Stimulated activated CD4-positive, alpha-beta T cell treated with anti-CD3 and anti-CD28 coated beads, Interleukin-15, amount 100 ng/mL, for 24 hours (primary cell): ENCODE measurements at regions not wholly inside any gene's neighbourhood (a gene's known extent, or its start where the extent isn't known, plus 50 kb on each side); places are given as distances from the start of the nearest gene placed in this dataset.
"Not testable (repeated sequence)": the region's sequence is repeated elsewhere in the genome, so short reads cannot be mapped to it uniquely, and the experiment has no call there.

Experiments used
- DNase-seq: peaks from one replicate; pipeline ENCODE4 v3.0.0-alpha.2; 2020

GRCh38 chr15:59828861-59829260, 139.7 kb upstream of the BNIP2 start:
- no peak for DNase-seq

GRCh38 chr15:59828263-59828662, 139.1 kb upstream of the BNIP2 start:
- DNase-seq, result no peak

- DNase-seq, result no peak
Measured at GRCh38 chr15:59825901-59826300, 136.8 kb upstream of the BNIP2 start.

- no peak for DNase-seq
Measured at GRCh38 chr15:59821286-59821685, 132.2 kb upstream of the BNIP2 start.

DNA sequence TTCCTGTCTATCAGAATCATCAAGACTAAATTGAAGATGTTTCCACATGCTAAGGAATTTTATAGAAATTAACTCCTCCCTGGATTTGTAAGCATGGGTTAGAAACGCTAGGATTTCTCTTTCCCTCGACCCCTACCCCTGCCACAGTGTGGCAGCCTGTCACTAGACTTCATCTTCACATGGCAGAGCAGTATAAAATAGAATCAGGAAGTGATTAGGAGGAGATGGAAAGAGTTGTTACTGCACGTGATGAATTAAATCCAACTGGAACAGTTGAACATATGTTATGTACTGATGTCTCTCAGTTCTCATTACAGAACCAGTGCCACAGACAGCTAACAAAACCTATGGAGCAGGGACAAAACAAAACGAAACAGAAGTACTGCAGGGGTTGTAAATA, 130.0 kb upstream of the BNIP2 start:
- DNase-seq, result no peak

DNA sequence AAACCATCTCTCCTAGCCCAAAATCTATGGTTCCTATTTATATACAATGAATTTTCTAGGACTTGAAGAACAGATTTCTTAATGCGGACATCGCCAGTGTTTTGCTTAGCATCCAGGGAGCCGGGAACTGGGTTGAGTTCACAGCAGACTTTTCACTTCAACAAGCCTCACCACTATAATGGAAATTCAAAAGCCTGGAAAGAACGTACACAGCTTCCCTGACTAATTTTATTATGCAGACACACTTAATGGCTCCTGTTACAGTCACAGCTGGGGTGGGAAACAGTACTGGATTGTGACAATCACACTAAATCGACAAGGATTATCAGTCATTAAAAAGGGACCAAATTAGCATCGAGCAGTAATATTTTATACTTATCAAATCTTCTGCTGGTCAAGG, 129.2 kb upstream of the BNIP2 start:
- no peak for DNase-seq

GRCh38 chr15:59817834-59818233, 128.7 kb upstream of the BNIP2 start:
- no peak for DNase-seq

DNA sequence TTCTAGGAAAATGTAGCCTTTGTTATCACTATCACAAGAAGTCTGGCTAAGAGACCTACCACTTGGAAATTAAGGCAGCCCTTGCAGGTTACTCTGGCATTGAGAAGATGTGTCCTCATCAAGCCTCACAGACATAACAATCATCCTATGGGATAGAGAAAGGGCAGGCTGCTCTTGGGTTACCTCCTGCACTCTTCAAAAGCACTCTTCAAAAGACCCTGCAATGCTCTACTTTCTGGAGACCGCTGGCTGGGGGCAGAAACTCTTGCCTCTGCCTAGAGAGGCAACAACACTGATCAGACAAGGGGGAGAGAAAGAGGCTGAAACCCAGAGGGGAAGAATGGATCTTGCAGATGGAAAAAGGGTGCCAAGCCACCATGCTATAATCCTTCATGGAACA, 127.9 kb upstream of the BNIP2 start:
- no peak for DNase-seq

DNA sequence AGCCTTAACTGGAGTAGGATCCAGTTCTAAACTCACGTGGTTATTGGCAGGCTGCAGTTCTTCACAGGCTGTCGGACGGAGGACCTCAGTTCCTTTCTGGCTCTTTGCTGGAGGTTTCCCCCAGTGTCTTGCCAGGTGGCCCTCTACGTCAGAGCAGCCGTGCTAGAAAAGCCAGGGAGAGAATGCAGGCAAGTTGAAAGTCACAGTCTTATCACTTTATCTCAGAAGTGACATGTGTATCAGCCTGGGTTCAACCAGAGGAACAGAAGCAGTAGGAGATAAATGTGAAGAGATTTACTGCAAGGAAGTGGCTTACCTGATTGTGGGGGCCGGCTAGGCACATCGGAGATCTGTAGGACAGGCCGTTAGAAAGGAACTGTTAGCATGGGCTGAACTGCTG, 125.3 kb upstream of the BNIP2 start:
- peak; percentile 21 for DNase-seq

DNA sequence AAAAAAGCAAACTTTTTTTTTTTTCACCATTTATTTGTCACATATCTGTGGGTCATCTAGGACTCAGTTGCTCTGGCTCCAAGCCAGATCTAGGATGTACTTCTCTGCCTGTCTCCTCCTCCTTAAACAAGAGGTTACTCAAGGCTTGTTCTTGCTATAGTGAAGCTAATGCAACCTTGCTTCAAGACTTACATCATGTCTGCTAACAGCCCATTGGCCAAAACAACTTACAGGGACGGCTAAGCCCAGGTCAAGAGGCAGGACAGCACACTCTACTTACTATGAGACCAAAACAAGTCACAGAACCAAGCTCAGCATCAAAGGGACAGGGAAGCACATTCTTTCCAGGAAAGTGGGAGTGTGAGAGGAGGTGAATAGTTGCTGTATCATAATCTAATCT, 123.8 kb upstream of the BNIP2 start:
- DNase-seq, result no peak

GRCh38 chr15:59812250-59812870, 123.2 kb upstream of the BNIP2 start:
- no peak for DNase-seq

- peak; percentile 61 for DNase-seq
Measured at GRCh38 chr15:59803293-59803966, 114.3 kb upstream of the BNIP2 start.

DNA sequence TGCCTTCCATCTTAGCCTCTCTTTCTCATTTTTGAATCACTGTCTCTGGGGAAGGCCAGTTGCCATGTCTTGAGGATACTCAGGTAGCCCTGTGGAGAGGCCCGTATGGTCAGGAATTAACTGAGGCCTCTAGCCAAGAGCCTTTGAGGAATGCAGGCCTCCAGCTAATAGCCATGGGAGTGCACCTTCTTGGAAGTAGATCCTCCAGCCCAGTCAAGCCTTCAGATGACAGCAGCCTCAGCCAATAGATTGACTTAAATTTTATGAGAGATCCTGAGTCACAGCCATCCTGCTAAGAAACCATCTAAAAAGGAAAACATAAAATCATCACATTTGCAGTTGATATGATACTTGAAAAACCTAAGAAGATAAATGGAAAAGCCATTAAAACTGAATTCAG, 112.5 kb upstream of the BNIP2 start:
- no peak for DNase-seq

DNA sequence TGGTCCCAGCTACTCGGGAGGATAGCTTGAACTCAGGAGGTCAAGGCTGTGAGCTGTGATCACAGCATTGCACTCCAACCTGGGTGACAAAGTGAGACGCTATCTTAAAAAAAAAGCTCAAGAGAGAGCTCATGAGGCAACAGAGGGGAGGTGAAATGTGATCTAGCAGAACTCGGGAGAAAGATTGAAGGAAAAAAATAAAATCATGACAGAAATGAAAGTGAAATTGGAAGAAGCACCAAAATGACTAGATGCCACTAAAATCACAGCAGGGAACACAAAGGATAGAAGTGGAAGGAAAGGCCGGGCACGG, 109.4 kb upstream of the BNIP2 start:
- no peak for DNase-seq

- DNase-seq, result peak; percentile 9
Measured at GRCh38 chr15:59797756-59798604, 108.9 kb upstream of the BNIP2 start.

DNA sequence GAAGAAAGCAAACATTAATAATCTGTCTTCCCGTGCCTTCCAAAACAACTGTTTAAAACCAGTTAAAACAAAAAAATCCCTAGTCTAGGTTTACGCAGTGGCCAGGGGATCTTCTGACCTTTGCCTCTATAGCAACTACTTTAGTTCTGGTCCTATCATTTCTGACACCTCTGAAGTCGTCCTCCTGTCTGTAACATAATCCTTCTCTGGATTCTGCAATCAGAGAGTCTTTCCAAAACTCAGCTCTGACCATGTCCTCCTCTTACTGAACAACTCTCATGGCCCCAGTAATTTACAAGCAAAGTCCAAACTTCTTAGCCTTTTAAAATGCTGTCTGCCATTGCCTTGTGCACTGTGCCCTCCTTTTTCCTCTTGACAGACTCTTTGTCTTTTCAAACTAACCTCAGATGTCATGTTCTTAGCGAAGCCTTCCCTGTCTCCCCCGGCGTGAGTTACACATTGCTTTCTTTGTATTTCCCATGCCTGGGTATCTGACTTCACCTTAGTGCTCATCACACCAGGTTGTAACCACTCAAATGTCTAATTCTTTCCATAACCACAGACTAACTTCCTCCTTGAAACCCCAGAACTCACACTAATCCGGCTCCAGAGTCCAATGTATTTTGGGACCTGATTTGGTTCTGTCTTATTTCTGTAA, 105.2 kb upstream of the BNIP2 start:
- DNase-seq, result peak; percentile 19

DNA sequence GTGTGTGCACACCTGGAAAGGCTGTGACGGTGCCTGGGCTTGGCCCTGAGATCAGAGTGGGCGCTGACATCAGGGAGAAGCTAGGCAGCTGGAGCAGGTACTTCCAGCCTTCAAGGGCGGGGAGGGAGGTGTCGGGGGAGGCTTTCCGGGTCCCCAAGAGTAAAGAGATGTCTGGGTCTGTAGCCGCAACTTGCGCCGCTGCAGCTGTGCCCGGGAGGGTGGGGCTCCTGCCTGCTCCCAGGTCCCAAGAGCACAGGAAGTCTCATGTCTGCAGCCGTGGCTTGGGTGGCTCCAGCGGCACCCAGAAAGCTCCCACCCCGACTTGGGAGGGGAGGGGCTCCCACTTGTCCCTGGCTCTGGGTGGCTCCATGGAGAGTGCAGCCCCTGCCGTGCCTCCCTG, 103.2 kb upstream of the BNIP2 start:
- DNase-seq, result peak; percentile 29

DNA sequence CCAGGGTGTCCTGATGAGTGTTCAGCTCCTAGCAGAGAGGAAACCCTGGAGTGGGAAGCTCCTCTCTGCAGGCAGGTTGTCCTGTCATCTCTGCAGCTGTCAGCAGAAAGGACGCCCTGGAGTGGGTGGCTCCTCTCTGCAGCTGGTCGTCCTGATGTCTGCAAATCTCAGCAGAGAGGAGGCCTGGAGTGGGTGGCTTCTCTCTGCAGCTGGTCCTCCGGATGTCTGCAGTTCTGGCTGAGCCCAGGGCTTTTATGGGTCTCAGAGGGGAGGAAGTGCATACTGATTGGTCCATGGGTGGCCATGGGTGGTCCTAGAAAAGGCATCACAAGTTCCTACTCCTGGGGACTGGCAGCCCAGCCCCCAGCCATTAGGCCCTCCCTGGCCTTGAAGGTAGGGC, 102.6 kb upstream of the BNIP2 start:
- DNase-seq, result no peak

- DNase-seq, result no peak
Measured at GRCh38 chr15:59791079-59791478, 102.0 kb upstream of the BNIP2 start.

- DNase-seq, result not testable (repeated sequence)
Measured at GRCh38 chr15:59786466-59786865, 97.3 kb upstream of the BNIP2 start.

GRCh38 chr15:59785981-59786380, 96.9 kb upstream of the BNIP2 start:
- not testable (repeated sequence) for DNase-seq

GRCh38 chr15:59783774-59784520, 94.8 kb upstream of the BNIP2 start:
- DNase-seq, result not testable (repeated sequence)

GRCh38 chr15:59779110-59779509, 90.0 kb upstream of the BNIP2 start:
- DNase-seq, result no peak
